ENCODE measurements at regions not wholly inside any gene's neighbourhood (a gene's known extent, or its start where the extent isn't known, plus 50 kb on each side); places are given as distances from the start of the nearest gene placed in this dataset.

- H3K27me3 Mint-ChIP-seq (ENCODE audit: low read depth): peaks cover 10% of the 10 kb centered on the region; the same call in 1 of the 2 replicates
- ChIA-PET POLR2A (no interaction called here), CTCF (no interaction called here)
- DNase-seq (ENCODE audit: low spot score) (no peak), ATAC-seq (no peak)
- no peak for TF ChIP-seq RELA (CRISPR knock-in tag; IDR thresholded peaks at IDR 0.05; ENCODE audit: borderline replicate concordance)
- H3K4me1 Mint-ChIP-seq: no peaks in the 10 kb centered on the region
- peaks cover 5% of the 10 kb centered on the region; the same call in 1 of the 2 replicates for H3K9me3 Mint-ChIP-seq
- H3K27ac Mint-ChIP-seq: no peak overlapping the region
- H3K36me3 Mint-ChIP-seq: no peaks in the 10 kb centered on the region
- H3K4me3 Mint-ChIP-seq: no peak overlapping the region
Observed at GRCh38 chr2:129180124-129180716, 799.2 kb upstream of the RAB6C start.

GRCh38 chr2:129181433-129181832 is 798.0 kb upstream of the RAB6C start:
- H3K27me3 Mint-ChIP-seq (ENCODE audit: low read depth): no peaks in the 10 kb centered on the region; the same call in 1 of the 2 replicates
- ATAC-seq: no peak
- H3K4me3 Mint-ChIP-seq: no peak overlapping the region
- H3K4me1 Mint-ChIP-seq: peaks cover 3% of the 10 kb centered on the region
- H3K9me3 Mint-ChIP-seq: no peaks in the 10 kb centered on the region
- no peaks in the 10 kb centered on the region for H3K36me3 Mint-ChIP-seq
- POLR2A ChIA-PET: no interaction called here
- H3K27ac Mint-ChIP-seq: no peak overlapping the region
- CTCF ChIA-PET: no interaction called here
- TF ChIP-seq RELA (CRISPR knock-in tag; IDR thresholded peaks at IDR 0.05; ENCODE audit: borderline replicate concordance): no peak
- DNase-seq (ENCODE audit: low spot score): no peak

- Mint-ChIP-seq H3K4me1 (peaks cover 8% of the 10 kb centered on the region), H3K27ac (no peak overlapping the region), H3K27me3 (ENCODE audit: low read depth) (no peaks in the 10 kb centered on the region; the same call in 1 of the 2 replicates), H3K9me3 (no peaks in the 10 kb centered on the region), H3K4me3 (no peak overlapping the region), H3K36me3 (no peaks in the 10 kb centered on the region)
- DNase-seq (ENCODE audit: low spot score): no peak
- CTCF ChIA-PET: no interaction called here
- TF ChIP-seq MLX (CRISPR knock-in tag; IDR thresholded peaks at IDR 0.05) (no peak), CREB1 (CRISPR knock-in tag; IDR thresholded peaks at IDR 0.05) (no peak), ARID4B (CRISPR knock-in tag; IDR thresholded peaks at IDR 0.05; ENCODE audit: borderline replicate concordance) (no peak), GRHL2 (CRISPR knock-in tag; IDR thresholded peaks at IDR 0.05; ENCODE audit: insufficient replicate concordance, severe bottlenecking) (no peak), GTF2I (CRISPR knock-in tag; conservative IDR thresholded peaks at IDR 0.05) (no peak), JUN (CRISPR knock-in tag; IDR thresholded peaks at IDR 0.05) (no peak), IRF2 (CRISPR knock-in tag; IDR thresholded peaks at IDR 0.05; ENCODE audit: borderline replicate concordance, low read depth) (no peak)
- POLR2A ChIA-PET: no interaction called here
- no peak for ATAC-seq
Observed at GRCh38 chr2:129181963-129182362, 797.5 kb upstream of the RAB6C start.

GRCh38 chr2:129187343-129187742 is 792.1 kb upstream of the RAB6C start:
- Mint-ChIP-seq H3K9me3 (peaks cover 3% of the 10 kb centered on the region), H3K27ac (no peak overlapping the region), H3K4me1 (peaks cover 55% of the 10 kb centered on the region), H3K4me3 (no peak overlapping the region), H3K36me3 (no peaks in the 10 kb centered on the region), H3K27me3 (ENCODE audit: low read depth) (peaks cover 25% of the 10 kb centered on the region)
- CTCF ChIA-PET: no interaction called here
- ATAC-seq (no peak), DNase-seq (ENCODE audit: low spot score) (no peak)
- POLR2A ChIA-PET: no interaction called here
- TF ChIP-seq IRF2 (CRISPR knock-in tag; IDR thresholded peaks at IDR 0.05; ENCODE audit: borderline replicate concordance, low read depth): no peak
- TF ChIP-seq MAX (CRISPR knock-in tag; IDR thresholded peaks at IDR 0.05): no peak
- no peak for TF ChIP-seq OVOL2 (CRISPR knock-in tag; IDR thresholded peaks at IDR 0.05; ENCODE audit: borderline replicate concordance)
- no peak for TF ChIP-seq NFYB (CRISPR knock-in tag; conservative IDR thresholded peaks at IDR 0.05; ENCODE audit: low read depth)
- no peak for TF ChIP-seq SOX15 (CRISPR knock-in tag; IDR thresholded peaks at IDR 0.05)
- TF ChIP-seq GRHL2 (CRISPR knock-in tag; IDR thresholded peaks at IDR 0.05; ENCODE audit: insufficient replicate concordance, severe bottlenecking): no peak
- no peak for TF ChIP-seq ZNF425 (CRISPR knock-in tag; conservative IDR thresholded peaks at IDR 0.05)
- TF ChIP-seq NR2C2 (CRISPR knock-in tag; IDR thresholded peaks at IDR 0.05): no peak
- no peak for TF ChIP-seq ZNF121 (CRISPR knock-in tag; IDR thresholded peaks at IDR 0.05)
- no peak for TF ChIP-seq TEAD4 (CRISPR knock-in tag; IDR thresholded peaks at IDR 0.05)
- TF ChIP-seq ZNF416 (CRISPR knock-in tag; IDR thresholded peaks at IDR 0.05): no peak
- no peak for TF ChIP-seq HMGA2 (CRISPR knock-in tag; IDR thresholded peaks at IDR 0.05)
- no peak for TF ChIP-seq ZBTB43 (CRISPR knock-in tag; IDR thresholded peaks at IDR 0.05)
- TF ChIP-seq PREB (CRISPR knock-in tag; IDR thresholded peaks at IDR 0.05; ENCODE audit: borderline replicate concordance): no peak
